MCF 10A (cell line): ENCODE measurements at regions not wholly inside any gene's neighbourhood (a gene's known extent, or its start where the extent isn't known, plus 50 kb on each side); places are given as distances from the start of the nearest gene placed in this dataset.

ENCODE experiments used
- BruUV-seq: library from RNA; stranded (reverse); fragments of 400-500 nt; replicated peaks from 2 replicates; lab custom pipeline; 2021; lab: Mats Ljungman, UMichigan
- CTCF ChIA-PET: fragments of 300-600 bp; sonication (Branson Sonifier 250); formaldehyde crosslinking; extraction: SDS; loops from one replicate; lab custom pipeline; 2021; ENCODE audit warnings: antibody characterized with exemption, inconsistent platforms; lab: Yijun Ruan, JAX
- POLR2A ChIA-PET: fragments of 300-600, 350-650 bp; sonication (Branson Sonifier 250); formaldehyde crosslinking; extraction: SDS; loops from one replicate; lab custom pipeline; 2020; ENCODE audit warnings: antibody characterized with exemption, inconsistent platforms; lab: Yijun Ruan, JAX
- DNase-seq: peaks from one replicate; pipeline ENCODE4 v3.0.0-alpha.2; 2018; ENCODE audit not compliant: unreplicated experiment
- H3K27ac Mint-ChIP-seq: one replicate; pipeline ENCODE4 v1.8.0; 2022; ENCODE audit warnings: mild to moderate bottlenecking, low read depth, mixed read lengths; ENCODE audit not compliant: unreplicated experiment
- H3K27me3 Mint-ChIP-seq: one replicate; pipeline ENCODE4 v1.8.0; 2022; ENCODE audit warnings: mixed read lengths; ENCODE audit not compliant: insufficient read depth, unreplicated experiment
- H3K36me3 Mint-ChIP-seq: one replicate; pipeline ENCODE4 v1.8.0; 2022; ENCODE audit warnings: mild to moderate bottlenecking, moderate library complexity, mixed read lengths; ENCODE audit not compliant: insufficient read depth, unreplicated experiment
- H3K4me1 Mint-ChIP-seq: one replicate; pipeline ENCODE4 v1.8.0; 2022; ENCODE audit warnings: mixed read lengths; ENCODE audit not compliant: insufficient read depth, unreplicated experiment
- H3K4me3 Mint-ChIP-seq: one replicate; pipeline ENCODE4 v1.8.0; 2022; ENCODE audit warnings: mild to moderate bottlenecking, moderate library complexity, mixed read lengths; ENCODE audit not compliant: unreplicated experiment
- H3K9me3 Mint-ChIP-seq: one replicate; pipeline ENCODE4 v1.8.0; 2022; ENCODE audit warnings: mixed read lengths; ENCODE audit not compliant: unreplicated experiment
- intact Hi-C: fragments of 100-400 bp; cut with micrococcal nuclease; formaldehyde crosslinking; loops from 2 replicates; pipeline ENCODE4 v1.14.1; 2022
- TF ChIP-seq, protein P1 (sequence below): fragments of 200-600 bp; IDR thresholded peaks from one replicate; pipeline ENCODE4 v1.8.0; 2022; ENCODE audit warnings: antibody characterized with exemption, mild to moderate bottlenecking; ENCODE audit not compliant: unreplicated experiment

DNA sequence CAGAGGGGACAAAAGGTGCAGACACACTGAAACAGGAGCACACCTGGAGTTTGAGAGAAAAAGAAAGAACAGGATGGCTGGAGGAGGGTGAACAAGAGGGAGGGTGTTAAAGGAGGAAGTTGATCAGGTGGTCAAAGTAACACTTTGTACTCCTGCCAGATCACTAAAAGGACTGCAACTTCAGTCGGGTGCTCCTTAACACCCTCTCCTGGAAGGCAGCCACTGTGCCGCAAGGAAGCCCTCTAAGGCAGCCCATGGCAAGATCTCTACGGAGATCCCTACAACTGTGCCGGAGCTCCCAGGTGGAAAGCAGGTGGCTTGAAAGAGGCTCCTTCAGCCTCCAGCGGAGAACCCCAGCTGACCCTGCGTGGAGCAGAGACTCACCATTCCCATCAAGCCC is 124.4 kb upstream of the MSX2 start:
- POLR2A ChIA-PET: interaction anchor here (0.9 kb wide), 1 partner anchor 9 kb away, joined by 5 read pairs; no protein-coding TSS in a partner anchor
- no peak overlapping the region for H3K27ac Mint-ChIP-seq
- no peaks in the 10 kb centered on the region for H3K9me3 Mint-ChIP-seq
- TF ChIP-seq, protein P1, sequence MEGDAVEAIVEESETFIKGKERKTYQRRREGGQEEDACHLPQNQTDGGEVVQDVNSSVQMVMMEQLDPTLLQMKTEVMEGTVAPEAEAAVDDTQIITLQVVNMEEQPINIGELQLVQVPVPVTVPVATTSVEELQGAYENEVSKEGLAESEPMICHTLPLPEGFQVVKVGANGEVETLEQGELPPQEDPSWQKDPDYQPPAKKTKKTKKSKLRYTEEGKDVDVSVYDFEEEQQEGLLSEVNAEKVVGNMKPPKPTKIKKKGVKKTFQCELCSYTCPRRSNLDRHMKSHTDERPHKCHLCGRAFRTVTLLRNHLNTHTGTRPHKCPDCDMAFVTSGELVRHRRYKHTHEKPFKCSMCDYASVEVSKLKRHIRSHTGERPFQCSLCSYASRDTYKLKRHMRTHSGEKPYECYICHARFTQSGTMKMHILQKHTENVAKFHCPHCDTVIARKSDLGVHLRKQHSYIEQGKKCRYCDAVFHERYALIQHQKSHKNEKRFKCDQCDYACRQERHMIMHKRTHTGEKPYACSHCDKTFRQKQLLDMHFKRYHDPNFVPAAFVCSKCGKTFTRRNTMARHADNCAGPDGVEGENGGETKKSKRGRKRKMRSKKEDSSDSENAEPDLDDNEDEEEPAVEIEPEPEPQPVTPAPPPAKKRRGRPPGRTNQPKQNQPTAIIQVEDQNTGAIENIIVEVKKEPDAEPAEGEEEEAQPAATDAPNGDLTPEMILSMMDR: no peak
- no peak overlapping the region for H3K4me3 Mint-ChIP-seq
- no peak for DNase-seq
- H3K27me3 Mint-ChIP-seq: peaks cover 13% of the 10 kb centered on the region
- peaks cover 6% of the 10 kb centered on the region for H3K4me1 Mint-ChIP-seq
- CTCF ChIA-PET: interaction anchor here (0.7 to 0.9 kb wide), 3 partner anchors 20 to 273 kb away, joined by 3 read pairs; no protein-coding TSS in a partner anchor
- no TSS peak for BruUV-seq
- intact Hi-C loops: no loop called here
- H3K36me3 Mint-ChIP-seq: no peaks in the 10 kb centered on the region

DNA sequence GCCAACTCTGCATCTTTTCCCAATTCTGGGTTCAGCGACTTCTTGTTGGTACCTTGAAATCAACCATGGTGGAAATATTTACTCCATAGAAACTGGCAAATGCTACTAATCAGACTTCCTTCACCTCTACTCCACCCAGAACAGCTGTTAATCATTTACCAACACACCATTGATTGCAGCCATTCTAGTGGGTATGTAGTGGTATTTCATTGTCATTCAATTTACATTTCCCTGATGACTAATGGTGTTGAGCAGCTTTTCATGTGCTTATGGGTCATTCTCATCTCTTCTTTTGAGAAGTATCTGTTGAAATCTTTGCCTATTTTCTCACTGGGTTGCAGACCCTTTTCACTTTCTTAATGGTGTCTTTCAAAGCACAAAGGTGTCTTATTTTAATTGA is 122.4 kb upstream of the MSX2 start:
- TF ChIP-seq, protein P1: no peak
- POLR2A ChIA-PET: interaction anchor here (0.7 kb wide), 1 partner anchor 37 kb away, joined by 3 read pairs; no protein-coding TSS in a partner anchor

DNA sequence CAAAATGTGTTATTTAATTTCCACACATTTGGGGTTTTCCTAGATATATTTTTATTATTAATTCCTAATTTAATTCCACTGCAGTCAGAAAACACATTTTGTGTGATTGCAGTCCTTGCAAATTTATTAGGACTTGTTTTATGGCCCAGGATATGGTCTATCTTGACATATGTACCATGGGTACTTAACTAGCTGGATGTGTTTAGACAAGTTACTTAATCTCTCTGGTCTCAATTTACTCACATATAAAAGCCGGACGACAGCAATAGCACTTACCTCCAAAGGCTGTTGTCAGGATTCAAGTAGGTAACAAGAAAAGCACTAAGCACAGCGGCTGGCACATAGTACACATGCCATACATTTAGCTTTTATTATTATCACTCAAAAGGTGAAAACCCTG is 118.2 kb upstream of the MSX2 start:
- Mint-ChIP-seq H3K4me1 (peaks cover 12% of the 10 kb centered on the region), H3K27ac (no peak overlapping the region), H3K27me3 (no peaks in the 10 kb centered on the region), H3K4me3 (no peak overlapping the region), H3K9me3 (no peaks in the 10 kb centered on the region), H3K36me3 (no peaks in the 10 kb centered on the region)
- intact Hi-C loops: no loop called here
- no peak for DNase-seq
- ChIA-PET POLR2A (interaction anchor here (1.4 kb wide), 1 partner anchor 17 kb away, joined by 3 read pairs; no protein-coding TSS in a partner anchor), CTCF (interaction anchor here (0.7 to 2.2 kb wide), 5 partner anchors 25 to 186 kb away, joined by 3 to 5 read pairs (median 4); no protein-coding TSS in a partner anchor)
- TF ChIP-seq, protein P1: no peak
- BruUV-seq: no TSS peak

More for the DNA sequence above, 122.4 kb upstream of the MSX2 start:
- Mint-ChIP-seq H3K27me3 (peaks cover 13% of the 10 kb centered on the region), H3K27ac (no peak overlapping the region), H3K4me3 (no peak overlapping the region), H3K4me1 (peaks cover 11% of the 10 kb centered on the region), H3K36me3 (no peaks in the 10 kb centered on the region), H3K9me3 (no peaks in the 10 kb centered on the region)
- DNase-seq: no peak
- intact Hi-C loops: no loop called here
- BruUV-seq: no TSS peak
- CTCF ChIA-PET: interaction anchor here (0.7 kb wide), 3 partner anchors 13 to 1001 kb away, joined by 3 to 5 read pairs (median 3); no protein-coding TSS in a partner anchor

DNA sequence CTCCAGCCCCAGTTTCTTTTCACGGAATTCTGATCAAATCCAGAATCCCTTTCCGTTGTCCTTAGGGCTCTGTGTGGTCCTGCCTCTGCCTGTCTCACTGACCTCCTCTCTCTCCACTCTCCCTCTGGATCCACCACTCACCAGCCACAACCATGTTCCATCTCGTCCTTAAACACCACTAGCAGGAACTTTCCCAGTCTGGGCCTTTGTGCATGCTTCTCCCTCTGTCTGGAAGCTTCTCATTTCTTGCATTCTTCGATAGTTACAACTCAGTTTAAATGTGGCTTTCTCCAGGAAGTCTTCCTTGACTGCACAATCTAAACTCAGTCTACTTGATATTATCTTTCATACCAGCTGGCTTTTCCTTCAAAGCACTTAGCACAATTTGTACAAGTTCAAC is 117.7 kb upstream of the MSX2 start:
- CTCF ChIA-PET: interaction anchor here (0.8 to 2.2 kb wide), 4 partner anchors 25 to 187 kb away, joined by 3 to 5 read pairs (median 4); no protein-coding TSS in a partner anchor
- no peak for DNase-seq
- Mint-ChIP-seq H3K4me1 (peaks cover 17% of the 10 kb centered on the region), H3K27ac (no peak overlapping the region), H3K27me3 (no peaks in the 10 kb centered on the region), H3K9me3 (no peaks in the 10 kb centered on the region), H3K36me3 (no peaks in the 10 kb centered on the region), H3K4me3 (no peak overlapping the region)
- intact Hi-C loops: no loop called here
- POLR2A ChIA-PET: interaction anchor here (1.0 to 1.4 kb wide), 2 partner anchors 18 to 74 kb away, joined by 3 read pairs; no protein-coding TSS in a partner anchor
- TF ChIP-seq, protein P1: no peak
- BruUV-seq: no TSS peak
